Stimulated activated CD4-positive, alpha-beta T cell treated with anti-CD3 and anti-CD28 coated beads, Interleukin-2, amount 100 ng/mL, for 24 hours (primary cell): ENCODE measurements at regions not wholly inside any gene's neighbourhood (a gene's known extent, or its start where the extent isn't known, plus 50 kb on each side); places are given as distances from the start of the nearest gene placed in this dataset.
"Not testable (repeated sequence)": the region's sequence is repeated elsewhere in the genome, so short reads cannot be mapped to it uniquely, and the experiment has no call there.

Experiments used
- DNase-seq, 2 donors: peaks; one replicate each; pipeline ENCODE4 v3.0.0-alpha.2; 2020

- DNase-seq, result no peak
Measured at GRCh38 chr1:88609051-88609450, 75.0 kb upstream of the PKN2 start.

- DNase-seq, result no peak
Measured at GRCh38 chr1:88610687-88611086, 73.4 kb upstream of the PKN2 start.

- no peak for DNase-seq
Measured at GRCh38 chr1:88612292-88612691, 71.8 kb upstream of the PKN2 start.

GRCh38 chr1:88612773-88613172, 71.3 kb upstream of the PKN2 start:
- DNase-seq, result no peak

GRCh38 chr1:88618331-88618730, 65.7 kb upstream of the PKN2 start:
- DNase-seq, result no peak

- not testable (repeated sequence) for DNase-seq
Measured at GRCh38 chr1:88623101-88623500, 61.0 kb upstream of the PKN2 start.
